ENCODE measurements at regions not wholly inside any gene's neighbourhood (a gene's known extent, or its start where the extent isn't known, plus 50 kb on each side); places are given as distances from the start of the nearest gene placed in this dataset.

GRCh38 chr6:43871284-43871683 is 101.3 kb downstream of the VEGFA start:
- TF ChIP-seq CTCF (IDR thresholded peaks at IDR 0.05) (no peak), POLR2A (IDR thresholded peaks at IDR 0.05) (no peak), POLR2AphosphoS5 (IDR thresholded peaks at IDR 0.05) (no peak), EP300 (IDR thresholded peaks at IDR 0.05) (no peak)

All from sigmoid colon (tissue), 4 donors.